GM19023 (cell line): ENCODE measurements at regions not wholly inside any gene's neighbourhood (a gene's known extent, or its start where the extent isn't known, plus 50 kb on each side); places are given as distances from the start of the nearest gene placed in this dataset.

ENCODE experiments used
- ATAC-seq: cut with Tn5 transposase; IDR thresholded peaks from one replicate; pipeline ENCODE4 v1.9.1; 2021; ENCODE audit warnings: mild to moderate bottlenecking, moderate library complexity; ENCODE audit not compliant: unreplicated experiment

DNA sequence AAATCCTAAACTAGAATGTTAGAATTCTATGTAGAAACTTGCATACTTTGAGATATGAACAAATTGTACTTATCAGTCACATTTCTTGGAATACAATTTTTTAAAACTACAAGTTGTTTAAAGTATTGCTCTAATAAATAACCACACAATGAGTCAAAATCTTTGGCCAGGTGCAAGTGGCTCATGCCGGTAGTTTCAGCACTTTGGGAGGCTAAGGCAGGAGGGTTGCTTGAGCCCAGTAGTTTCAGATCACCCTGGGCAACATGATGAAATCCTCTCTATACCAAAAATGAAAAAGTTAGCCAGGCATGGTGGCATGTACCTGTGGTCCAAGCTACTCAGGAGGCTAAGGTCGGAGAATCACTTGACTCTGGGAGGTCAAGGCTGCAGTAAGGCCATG is 257.8 kb downstream of the COX7C start:
- ATAC-seq, result no peak

DNA sequence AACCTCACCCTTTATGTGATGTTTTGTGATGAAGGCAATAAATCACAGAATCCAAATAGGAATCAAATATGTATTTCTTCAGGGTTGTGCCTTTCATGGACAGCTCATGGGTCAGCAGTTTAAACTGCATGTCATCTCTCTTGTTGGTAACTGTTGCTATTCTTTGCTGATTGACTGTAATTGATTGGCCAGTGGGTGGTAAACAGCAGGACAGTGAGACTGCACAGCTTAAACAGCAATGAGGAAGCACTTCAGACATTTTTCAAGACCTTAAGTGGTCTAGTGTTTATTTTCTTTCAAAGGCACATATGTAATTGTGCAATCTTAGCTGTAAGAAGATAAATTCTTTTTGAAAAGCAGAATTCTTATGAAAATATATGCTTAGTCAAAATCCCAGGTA is 260.5 kb downstream of the COX7C start:
- ATAC-seq, result no peak

DNA sequence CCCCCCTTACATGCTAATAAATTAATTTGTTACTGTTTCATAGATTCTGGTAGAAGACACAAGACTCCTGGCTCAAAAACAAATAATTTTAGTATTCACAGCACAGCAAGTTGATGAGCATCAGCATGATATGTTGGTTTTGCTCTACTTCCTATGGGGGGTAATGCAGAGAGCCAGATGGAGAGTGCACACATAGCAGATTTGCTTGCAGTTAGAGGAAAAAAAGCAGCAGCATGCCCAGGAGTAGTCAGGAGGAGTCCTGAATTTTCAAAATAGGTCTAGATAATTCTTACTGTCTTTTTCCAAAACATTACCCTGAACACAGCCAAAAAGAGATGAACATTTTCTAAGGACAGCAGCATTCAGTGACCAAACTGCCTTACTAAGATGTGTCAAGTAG is 261.3 kb downstream of the COX7C start:
- no peak for ATAC-seq

DNA sequence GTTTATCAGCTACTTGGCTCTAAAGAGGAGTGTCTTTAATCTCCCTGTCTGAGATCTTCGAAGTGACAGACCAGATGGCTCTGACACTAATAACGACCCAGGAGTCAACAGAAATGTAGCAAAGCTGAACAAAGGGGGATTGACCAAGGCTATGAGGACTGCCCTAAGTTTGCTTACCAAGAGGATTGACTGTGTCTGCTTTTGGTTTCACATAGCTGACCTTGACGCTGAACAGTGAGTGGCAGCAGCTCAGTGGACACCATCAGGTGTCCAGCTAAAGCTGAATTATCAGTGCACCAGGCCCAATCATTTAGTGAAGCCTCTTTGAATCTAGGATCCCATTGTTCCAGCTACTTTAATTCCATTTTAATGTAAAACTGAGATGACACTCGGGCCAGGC is 262.6 kb downstream of the COX7C start:
- no peak for ATAC-seq

DNA sequence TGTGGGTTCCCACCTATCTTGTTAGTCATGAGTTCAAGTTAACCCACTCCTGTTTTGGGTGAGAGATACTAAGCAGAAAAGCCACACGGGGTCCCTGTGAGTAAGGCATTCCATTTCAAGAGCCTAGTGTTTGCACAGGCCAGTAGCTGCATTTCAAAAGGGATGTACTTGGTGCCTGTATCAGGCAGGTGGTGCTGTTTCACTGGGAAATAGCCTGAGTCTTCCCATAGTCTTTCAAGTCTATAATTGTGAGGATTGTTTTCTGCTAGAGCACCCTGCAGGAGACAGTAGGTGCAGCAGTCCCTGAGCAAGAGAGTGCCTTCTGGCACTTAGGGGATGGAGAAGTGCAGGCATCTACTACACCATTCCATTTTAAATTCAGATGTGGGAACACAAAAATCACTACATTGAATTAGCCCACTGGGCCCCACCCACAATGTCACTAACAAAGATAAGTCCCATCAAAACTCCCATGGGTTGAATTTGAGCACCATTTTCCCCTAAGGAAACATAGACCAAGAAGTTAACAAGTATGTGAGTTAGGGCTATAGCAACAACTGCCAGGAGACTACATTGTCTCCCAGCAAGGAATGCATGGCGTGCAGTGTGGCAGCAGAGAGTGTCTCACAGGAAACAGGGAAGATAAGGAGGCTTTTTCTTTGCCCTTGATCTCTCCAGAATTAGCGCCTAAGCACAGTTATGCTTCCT is 263.2 kb downstream of the COX7C start:
- ATAC-seq, result peak; percentile 90

DNA sequence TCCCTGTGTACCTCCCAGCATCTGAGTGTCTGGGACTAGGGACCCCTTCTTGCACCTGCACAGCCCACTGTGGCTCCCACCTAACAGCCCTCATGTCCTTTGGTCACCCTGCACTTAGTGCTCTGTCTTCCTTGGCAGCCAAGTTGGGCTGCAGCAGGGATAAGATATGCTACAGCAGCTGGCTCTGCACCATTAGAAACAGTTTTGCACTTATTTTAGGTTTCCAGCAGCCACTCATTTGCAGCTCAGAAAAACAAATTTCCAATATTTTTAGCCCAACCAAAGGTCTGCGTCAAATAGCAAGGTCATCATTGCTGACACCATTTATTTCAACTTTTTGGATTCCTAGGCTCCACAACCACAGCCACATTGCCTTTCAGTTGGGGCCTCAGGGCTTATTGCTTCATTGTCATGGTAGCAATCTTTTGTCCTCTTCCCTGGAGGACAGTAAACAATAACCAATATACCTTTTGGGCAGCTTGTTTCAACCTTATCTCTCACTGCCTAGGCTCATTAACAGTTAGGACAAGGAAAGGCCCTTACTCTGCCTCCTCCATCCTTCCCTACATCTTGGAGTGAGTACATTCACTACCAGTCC is 263.9 kb downstream of the COX7C start:
- ATAC-seq, result no peak

DNA sequence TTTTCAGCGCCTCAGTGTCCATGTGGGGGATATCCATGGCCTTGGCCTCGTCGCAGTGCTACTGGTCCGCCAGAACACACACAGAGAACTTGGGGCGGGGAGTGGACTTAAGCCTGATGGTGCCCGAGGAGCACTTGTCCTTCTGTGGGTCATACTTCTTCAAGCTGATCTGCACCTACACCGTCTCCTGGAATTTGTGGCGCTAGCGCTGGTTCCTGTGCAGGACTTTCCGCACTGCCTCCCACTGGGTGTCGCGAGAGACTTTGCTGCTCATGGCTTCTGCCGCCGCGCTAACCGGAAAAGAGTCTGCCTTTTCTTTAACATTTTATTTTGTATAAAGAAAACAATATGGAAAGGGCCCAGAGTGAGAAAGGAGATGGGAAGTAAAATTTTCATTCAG is 266.9 kb downstream of the COX7C start:
- no peak for ATAC-seq

DNA sequence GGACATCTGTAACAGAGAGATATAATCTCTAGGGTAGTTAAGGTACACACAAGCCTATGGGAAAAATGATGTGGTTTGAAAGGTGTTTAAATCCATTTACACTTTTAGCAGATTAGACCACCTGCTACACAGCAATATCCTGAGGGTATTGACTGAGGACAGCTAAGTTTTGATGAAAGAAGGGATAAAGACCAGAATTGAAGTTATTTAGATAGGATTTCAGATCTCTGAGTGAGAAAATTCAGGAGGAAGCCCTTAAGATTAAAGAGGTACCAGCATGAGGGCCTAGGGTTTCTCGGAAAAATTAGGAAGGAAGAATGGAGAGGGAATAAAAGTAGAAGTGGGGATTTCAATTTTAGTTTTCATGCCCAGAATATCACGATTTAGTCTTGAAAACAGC is 267.3 kb downstream of the COX7C start:
- ATAC-seq, result no peak

DNA sequence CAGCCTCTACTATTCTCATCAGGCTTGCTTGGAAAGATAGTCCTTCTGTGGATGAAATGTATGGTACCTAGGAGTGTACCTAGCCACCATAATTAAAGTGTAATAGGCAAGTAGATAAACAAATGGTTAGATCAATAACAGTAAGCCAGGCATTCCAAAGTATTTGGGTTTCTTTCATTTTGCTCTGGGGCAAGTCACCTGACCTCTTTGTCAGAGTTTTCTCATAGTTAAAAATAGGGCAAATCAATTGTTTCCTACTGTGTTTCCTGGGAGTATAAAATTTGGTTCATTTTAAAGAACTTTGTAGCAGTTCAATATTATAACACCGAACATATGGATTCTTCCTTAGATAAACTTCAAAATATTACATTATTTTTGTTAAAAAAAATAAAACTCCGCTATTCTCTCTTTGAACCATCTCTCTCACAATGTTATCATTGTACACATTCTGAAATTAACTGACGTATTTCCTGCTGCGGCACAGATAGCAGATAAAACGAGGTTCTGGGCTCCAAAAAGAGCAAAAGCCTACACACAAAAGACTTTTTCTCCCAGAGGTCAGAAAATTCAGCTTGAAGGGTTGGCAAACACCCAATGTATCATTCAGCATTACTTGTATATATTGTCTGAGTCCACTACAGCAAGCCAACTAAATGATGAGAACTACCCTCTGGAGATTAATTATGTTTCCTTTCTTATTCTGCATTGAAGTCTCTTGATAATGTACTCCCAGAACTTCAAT is 267.9 kb downstream of the COX7C start:
- ATAC-seq, result no peak

DNA sequence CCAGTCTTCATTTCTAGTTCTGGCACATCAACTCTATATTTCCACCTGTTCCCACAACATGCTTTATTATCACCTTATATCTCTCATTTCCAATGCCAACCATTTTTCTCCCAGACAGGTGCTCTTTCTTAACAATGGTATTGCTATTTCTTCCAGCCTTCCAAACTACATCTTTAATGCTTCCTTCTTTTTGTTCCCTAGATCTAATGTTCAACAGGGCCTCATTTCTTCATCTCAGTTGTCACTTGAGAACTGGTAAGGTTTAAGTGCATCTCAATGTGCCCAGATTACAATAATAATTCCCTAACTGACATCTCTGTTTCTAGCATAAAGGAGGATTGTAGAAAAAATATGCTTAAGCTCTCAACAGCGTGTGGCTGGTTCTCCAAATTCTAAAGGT is 272.6 kb downstream of the COX7C start:
- no peak for ATAC-seq

DNA sequence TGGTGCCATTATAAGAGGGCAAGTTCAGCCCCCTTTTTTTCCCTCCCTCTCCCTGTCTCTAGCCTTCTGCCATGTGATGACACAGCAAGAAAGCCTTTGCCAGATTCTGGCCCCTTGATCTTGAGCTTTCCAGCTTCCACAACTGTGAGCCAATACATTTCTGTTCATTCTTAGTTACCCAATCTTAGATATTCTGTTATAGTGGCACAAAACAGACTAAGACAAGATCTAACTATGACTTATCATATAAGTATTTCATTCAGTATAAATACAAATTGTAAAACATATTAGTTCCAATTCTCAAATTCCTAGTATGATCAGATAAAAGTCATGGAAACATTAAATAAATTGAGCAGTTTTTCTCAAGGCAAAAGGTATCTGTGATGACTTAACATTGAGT is 276.3 kb downstream of the COX7C start:
- no peak for ATAC-seq

DNA sequence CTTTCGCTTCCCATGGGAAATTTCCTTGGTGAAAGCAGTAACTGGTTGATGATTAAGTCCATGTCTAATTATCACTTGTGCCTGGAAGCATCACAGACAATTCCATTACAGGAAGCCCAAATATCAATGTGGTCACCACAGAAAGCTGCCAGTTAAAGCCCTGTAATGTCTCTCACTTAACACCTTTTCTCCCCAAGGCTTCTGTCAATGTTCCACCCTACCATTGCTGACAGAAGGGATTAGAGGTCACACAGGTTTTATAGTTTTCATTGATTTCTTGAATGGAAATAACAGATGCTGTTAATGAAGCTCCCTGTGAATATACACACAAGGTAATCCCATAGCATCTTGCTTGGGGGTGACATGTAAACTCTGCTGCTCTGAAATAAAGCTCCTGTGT is 279.2 kb downstream of the COX7C start:
- no peak for ATAC-seq

DNA sequence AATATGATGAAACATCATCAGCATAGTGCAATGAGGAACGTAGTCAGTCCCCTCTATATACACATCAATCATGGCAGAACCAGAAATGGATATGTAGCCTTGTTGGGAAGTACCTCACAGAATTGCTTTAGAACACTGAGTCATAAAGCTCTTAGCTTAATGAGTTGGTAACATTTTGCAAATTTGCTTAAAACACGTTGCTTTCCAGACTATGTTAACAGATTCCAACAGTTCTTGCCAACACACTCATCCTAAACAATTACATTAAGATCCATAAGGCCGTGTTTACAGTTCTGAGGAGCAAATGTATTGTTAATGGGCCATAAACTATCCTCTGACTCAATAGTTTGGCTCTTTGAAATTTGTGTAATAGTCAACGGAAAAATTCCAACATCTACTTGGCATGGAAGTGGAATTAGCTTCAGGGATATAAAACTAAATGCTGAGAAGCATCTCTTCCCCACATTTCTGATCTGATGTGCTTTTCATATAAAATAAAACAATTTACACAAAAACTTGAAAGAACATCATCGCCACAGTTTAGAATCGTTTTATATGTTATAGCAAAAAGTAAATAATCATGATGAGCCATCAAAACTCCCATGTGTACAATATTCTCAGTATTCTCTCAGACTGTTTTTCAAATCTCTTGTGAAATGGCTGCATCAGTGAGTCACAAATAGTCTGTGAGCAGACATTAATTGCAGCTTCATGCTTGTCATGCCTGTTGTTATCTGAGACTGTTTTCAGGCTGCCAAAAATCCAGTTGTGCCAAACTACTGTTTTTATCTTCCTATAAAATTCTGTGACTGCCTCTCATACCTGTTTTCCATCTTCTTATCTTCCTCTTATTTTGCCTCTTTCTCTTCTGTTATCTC is 291.9 kb downstream of the COX7C start:
- no peak for ATAC-seq

DNA sequence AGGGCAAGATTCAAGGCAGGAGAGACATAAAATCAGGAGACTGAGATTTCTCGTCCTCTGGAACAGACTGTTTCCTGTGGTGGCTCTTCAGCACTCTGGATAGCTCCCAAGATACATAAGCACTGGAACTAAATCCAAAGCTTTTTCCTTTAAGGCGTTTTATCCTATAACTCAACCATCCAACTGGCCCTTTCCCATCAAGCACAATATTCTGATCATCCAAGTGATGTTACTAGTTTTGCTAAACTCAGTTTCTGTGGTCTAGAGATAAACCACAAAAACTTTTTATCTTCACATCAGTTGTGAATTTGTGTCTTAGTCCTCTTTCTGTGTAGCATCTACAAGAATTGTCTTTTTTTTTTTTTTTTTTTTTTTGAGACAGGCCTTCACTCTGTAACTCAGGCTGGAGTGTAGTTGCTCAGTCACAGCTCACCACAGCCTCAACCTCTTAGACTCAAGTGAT is 299.4 kb downstream of the COX7C start:
- ATAC-seq, result no peak

DNA sequence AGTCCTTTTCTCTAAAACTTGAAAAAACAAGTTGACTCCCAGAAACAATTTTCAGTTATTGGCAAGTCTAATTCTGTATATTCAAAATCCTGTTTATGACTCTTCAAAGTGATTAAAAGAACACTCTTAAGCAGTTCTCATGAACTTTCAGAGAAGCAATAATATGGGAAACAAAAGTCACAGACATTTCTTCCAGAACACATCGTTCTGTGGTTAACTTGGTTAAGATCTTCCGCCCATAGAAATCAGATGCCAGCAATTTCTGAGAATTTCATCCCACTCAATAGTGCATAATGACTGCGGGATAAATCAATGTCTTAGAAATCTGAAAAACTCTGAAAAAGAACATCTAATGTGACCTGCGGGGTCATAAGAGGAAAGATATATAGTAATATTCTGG is 300.5 kb downstream of the COX7C start:
- no peak for ATAC-seq

DNA sequence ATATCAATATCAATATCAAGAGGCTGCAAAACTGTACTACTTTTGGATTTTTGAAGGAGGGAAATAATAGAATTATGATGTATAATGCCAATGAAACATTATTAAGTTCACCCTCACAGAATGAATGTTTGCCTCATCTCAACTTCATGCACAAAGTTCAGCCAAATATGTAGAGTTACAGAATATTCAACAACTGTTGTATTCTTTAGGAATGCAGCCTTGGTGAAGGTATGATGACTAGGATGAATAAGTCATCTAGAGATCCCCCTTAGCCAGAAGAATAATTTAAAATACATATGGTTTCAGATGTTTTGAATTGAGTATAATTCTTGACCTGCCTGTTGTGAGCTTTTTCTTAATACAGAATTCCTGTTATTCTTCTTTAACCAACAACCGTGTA is 308.3 kb downstream of the COX7C start:
- ATAC-seq, result no peak

DNA sequence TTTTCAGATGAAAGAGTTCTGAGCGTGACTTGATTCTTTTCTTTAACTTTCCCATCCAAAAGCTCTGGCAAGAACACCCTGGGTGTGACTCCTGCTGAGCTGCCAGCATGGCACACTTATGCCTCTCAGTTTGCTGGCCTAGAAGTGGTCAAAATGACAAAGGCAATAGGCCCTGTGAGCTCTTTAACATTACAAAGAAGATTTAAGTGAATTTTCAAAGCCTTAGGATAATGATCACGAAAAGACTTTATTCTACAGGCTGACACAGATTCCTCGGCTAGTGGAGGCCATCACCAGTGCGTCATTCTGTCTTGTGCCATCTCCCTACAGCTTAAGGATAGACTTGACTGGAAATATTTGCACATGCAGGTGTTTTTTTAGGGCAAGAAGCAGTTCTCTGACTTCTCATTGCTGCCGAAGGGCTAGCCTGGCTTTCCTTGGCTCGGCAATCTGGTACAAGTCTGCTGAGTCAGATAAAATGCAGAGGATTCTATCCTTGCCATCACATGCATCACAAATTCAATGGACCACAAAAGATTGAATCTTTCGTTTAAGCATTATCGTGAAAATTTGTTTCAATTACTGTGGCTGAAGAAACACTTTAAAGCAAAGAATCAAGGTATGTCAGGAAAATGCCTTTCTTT is 311.5 kb downstream of the COX7C start:
- ATAC-seq, result no peak

DNA sequence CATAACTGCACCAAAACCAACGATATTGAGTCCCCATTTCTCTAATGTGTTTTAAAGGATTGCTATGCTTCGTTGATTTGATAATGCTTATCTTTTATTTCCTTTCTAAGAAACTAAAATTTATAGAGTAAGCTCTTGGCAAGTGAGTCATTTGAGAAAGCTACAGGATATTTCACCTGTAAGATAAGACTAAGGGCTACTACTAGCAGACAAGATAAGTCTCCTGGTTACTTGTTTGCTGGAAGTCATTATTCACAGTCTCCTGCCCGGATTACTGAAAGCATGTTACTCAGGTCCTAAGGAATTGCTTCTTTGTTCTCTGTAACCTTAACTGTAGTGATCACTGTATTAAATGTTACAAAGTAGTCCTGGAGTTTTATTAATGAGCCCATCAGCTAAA is 315.9 kb upstream of the RASA1 start:
- ATAC-seq, result no peak

DNA sequence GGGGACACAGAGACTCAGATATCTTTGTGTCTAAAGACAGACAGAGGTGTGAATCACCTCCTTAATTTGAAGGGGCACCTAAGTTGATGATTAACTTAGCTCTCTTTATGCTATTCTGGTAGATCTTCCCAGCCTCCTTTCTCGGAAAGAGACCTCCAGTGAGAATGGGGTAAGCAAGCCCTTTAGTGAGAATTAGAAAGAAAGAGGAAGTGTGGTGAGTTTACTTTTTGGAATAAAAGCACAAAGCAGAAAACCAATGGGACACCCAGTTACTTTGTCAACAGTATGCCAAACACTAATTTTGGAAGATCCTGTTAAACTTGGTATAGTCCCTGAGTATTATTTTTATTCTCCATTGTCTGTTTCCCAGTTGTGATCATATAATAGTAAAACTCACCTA is 302.8 kb upstream of the RASA1 start:
- no peak for ATAC-seq

DNA sequence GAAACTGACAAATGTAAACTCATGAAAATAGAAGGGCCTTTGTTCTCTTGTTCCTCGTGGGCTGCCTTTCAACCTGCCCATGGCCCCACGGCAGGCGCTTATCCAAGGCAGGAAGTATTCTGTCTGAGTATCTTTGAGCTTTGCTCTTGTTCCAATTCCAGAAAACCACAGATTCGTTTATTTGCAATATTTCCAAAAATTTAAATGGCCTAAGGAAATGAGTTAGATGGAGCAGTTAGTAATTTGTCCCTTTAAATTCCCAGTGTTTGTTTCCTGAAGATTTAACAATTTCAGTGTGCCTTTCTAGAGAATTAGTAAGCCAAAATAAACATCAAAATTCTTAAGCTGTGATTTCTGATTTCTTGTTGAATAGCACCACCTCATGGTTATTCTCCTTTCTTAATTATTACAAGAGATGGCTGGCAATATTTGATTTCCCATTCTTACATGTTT is 299.4 kb upstream of the RASA1 start:
- ATAC-seq, result no peak

DNA sequence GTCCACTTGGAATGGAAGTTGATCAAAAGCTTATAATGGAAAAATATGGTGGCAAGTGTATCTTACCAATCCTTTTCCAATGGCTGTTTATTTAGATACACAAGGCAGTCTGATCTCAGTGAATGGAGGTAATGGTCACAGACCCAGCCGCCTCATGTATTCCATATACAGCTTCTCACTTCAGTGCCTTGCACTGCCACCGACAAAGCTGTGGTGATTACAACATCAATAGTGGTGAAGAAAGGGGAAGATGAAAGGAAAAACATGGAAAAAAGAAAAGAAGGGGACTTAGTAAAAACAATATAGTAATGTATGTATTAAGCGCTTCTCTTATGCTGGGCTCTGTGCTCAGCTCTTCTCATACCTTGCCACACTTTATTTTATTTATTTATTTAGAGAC is 297.3 kb upstream of the RASA1 start:
- no peak for ATAC-seq
